ENCODE measurements at regions not wholly inside any gene's neighbourhood (a gene's known extent, or its start where the extent isn't known, plus 50 kb on each side); places are given as distances from the start of the nearest gene placed in this dataset.

DNA sequence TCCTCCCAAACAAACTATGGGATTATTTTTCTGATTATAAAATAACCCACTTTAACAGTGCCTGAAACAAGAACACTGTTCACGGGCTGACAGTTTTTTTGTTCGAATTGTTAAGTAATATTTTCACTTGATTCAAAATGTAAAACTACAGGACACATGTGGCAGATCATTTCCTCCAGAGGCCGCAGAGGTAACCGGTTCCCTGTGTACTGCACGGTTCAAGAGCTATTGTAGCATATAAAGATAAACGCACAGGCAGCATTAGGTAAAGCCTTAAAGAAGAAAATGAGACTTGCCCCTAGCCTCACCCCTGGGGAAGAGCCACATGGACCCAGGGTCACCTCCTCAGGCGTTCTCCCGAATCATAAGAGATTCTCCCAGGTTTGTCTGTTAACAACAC, 181.3 kb upstream of the AFDN start:
- Histone ChIP-seq H2AFZ (ENCODE audit: low read length) (no peak overlapping the region), H3K4me1 (ENCODE audit: insufficient read depth, low read length, severe bottlenecking) (no peaks in the 10 kb centered on the region), H3K36me3 (ENCODE audit: insufficient read depth, low read length) (no peaks in the 10 kb centered on the region), H3K79me2 (ENCODE audit: insufficient read depth, low read length) (no peaks in the 10 kb centered on the region), H3F3A (ENCODE audit: insufficient read depth, low read length) (no peaks in the 10 kb centered on the region), H3K27me3 (ENCODE audit: insufficient read depth, low read length) (no peaks in the 10 kb centered on the region), H3K27ac (ENCODE audit: low read depth, low read length, poor library complexity, severe bottlenecking) (no peak overlapping the region), H3K9me3 (ENCODE audit: low read length) (no peaks in the 10 kb centered on the region), H3K9me2 (ENCODE audit: low read depth, low read length) (no peaks in the 10 kb centered on the region), H3K9ac (ENCODE audit: low read length) (no peak overlapping the region), H3K4me2 (ENCODE audit: low read length) (no peak overlapping the region), H4K20me1 (ENCODE audit: insufficient read depth, low read length) (no peaks in the 10 kb centered on the region), H3K4me3 (ENCODE audit: low read depth, low read length, poor library complexity, severe bottlenecking) (no peak overlapping the region)
- TF ChIP-seq EZH2 (IDR thresholded peaks at IDR 0.05; ENCODE audit: borderline replicate concordance, low read length) (no peak), CTCF (IDR thresholded peaks at IDR 0.05; ENCODE audit: low read length) (no peak)

GRCh38 chr6:167647306-167647705, 179.4 kb upstream of the AFDN start:
- no peaks in the 10 kb centered on the region for H3K9me3 ChIP-seq (ENCODE audit: low read length)
- H3F3A ChIP-seq (ENCODE audit: insufficient read depth, low read length), result no peaks in the 10 kb centered on the region
- H3K4me3 ChIP-seq (ENCODE audit: low read depth, low read length, poor library complexity, severe bottlenecking), result no peak overlapping the region
- no peak overlapping the region for H3K9ac ChIP-seq (ENCODE audit: low read length)
- TF ChIP-seq EZH2 (IDR thresholded peaks at IDR 0.05; ENCODE audit: borderline replicate concordance, low read length) (no peak), CTCF (IDR thresholded peaks at IDR 0.05; ENCODE audit: low read length) (no peak)
- H3K27me3 ChIP-seq (ENCODE audit: insufficient read depth, low read length), result no peaks in the 10 kb centered on the region
- H3K79me2 ChIP-seq (ENCODE audit: insufficient read depth, low read length), result no peaks in the 10 kb centered on the region
- no peaks in the 10 kb centered on the region for H3K9me2 ChIP-seq (ENCODE audit: low read depth, low read length)
- no peak overlapping the region for H3K27ac ChIP-seq (ENCODE audit: low read depth, low read length, poor library complexity, severe bottlenecking)
- H3K4me2 ChIP-seq (ENCODE audit: low read length), result no peak overlapping the region
- H4K20me1 ChIP-seq (ENCODE audit: insufficient read depth, low read length), result no peaks in the 10 kb centered on the region
- no peaks in the 10 kb centered on the region for H3K36me3 ChIP-seq (ENCODE audit: insufficient read depth, low read length)
- H3K4me1 ChIP-seq (ENCODE audit: insufficient read depth, low read length, severe bottlenecking), result no peaks in the 10 kb centered on the region
- no peak overlapping the region for H2AFZ ChIP-seq (ENCODE audit: low read length)

- no peak overlapping the region for H3K9ac ChIP-seq (ENCODE audit: low read length)
- no peaks in the 10 kb centered on the region for H3K79me2 ChIP-seq (ENCODE audit: insufficient read depth, low read length)
- H3K4me2 ChIP-seq (ENCODE audit: low read length), result no peak overlapping the region
- no peaks in the 10 kb centered on the region for H3K4me1 ChIP-seq (ENCODE audit: insufficient read depth, low read length, severe bottlenecking)
- H3K36me3 ChIP-seq (ENCODE audit: insufficient read depth, low read length), result no peaks in the 10 kb centered on the region
- no peak overlapping the region for H2AFZ ChIP-seq (ENCODE audit: low read length)
- no peak overlapping the region for H3K4me3 ChIP-seq (ENCODE audit: low read depth, low read length, poor library complexity, severe bottlenecking)
- no peak overlapping the region for H3K27ac ChIP-seq (ENCODE audit: low read depth, low read length, poor library complexity, severe bottlenecking)
- H3K27me3 ChIP-seq (ENCODE audit: insufficient read depth, low read length), result no peaks in the 10 kb centered on the region
- no peaks in the 10 kb centered on the region for H3F3A ChIP-seq (ENCODE audit: insufficient read depth, low read length)
- TF ChIP-seq EZH2 (IDR thresholded peaks at IDR 0.05; ENCODE audit: borderline replicate concordance, low read length), result no peak
- no peak for TF ChIP-seq CTCF (IDR thresholded peaks at IDR 0.05; ENCODE audit: low read length)
- no peaks in the 10 kb centered on the region for H4K20me1 ChIP-seq (ENCODE audit: insufficient read depth, low read length)
- no peaks in the 10 kb centered on the region for H3K9me3 ChIP-seq (ENCODE audit: low read length)
- no peaks in the 10 kb centered on the region for H3K9me2 ChIP-seq (ENCODE audit: low read depth, low read length)
These were observed 178.8 kb upstream of the AFDN start for GRCh38 chr6:167647737-167648470.

Data from OCI-LY1 (cell line).